ENCODE measurements at regions not wholly inside any gene's neighbourhood (a gene's known extent, or its start where the extent isn't known, plus 50 kb on each side); places are given as distances from the start of the nearest gene placed in this dataset.

DNA sequence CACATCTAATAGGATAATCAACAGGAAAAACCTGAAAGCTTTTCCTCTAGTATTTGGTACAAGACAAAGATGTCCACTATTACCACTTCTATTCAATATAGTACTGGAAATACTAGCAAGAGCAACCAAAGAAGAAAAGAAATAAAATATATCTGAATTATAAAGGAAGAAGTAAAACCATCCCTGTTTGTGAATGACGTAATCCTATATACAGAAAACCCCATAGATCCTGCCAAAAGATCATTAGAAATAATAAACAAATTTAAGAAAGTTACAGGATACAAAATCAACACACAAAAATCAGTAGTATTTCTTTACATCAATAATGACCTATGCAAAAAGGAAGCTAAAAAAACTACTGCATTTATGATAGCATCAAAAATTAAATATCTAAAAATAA lies 1191.3 kb upstream of the C9orf72 start:
- H4K8ac ChIP-seq (ENCODE audit: extremely low read depth, insufficient read depth, low read length): no peak overlapping the region
- no peaks in the 10 kb centered on the region for H3K79me2 ChIP-seq (ENCODE audit: control insufficient read depth in 1 of 2, insufficient read depth in 2 of 2, low read length in 2 of 2)
- H3K23me2 ChIP-seq (ENCODE audit: low read depth, low read length): no peaks in the 10 kb centered on the region
- no peak overlapping the region for H2BK20ac ChIP-seq (ENCODE audit: low read length)
- no peaks in the 10 kb centered on the region for H3K27me3 ChIP-seq (replicated peaks in 1 of 4; ENCODE audit: control insufficient read depth in 3 of 4, extremely low read depth in 1 of 4, insufficient read depth in 3 of 4, low read length in 3 of 4)
- no peak overlapping the region for H4K5ac ChIP-seq (ENCODE audit: insufficient read length, low read depth, low read length)
- ChIA-PET CTCF (ENCODE audit: partially characterized antibody) (interaction anchor here (2.2 kb wide), 1 partner anchor 10 kb away, joined by 12 read pairs; no protein-coding TSS in a partner anchor), POLR2A (ENCODE audit: partially characterized antibody) (no interaction called here)
- H3K4ac ChIP-seq (replicated peaks; ENCODE audit: insufficient read length, low read depth, low read length): no peak overlapping the region
- no peak overlapping the region for H2BK120ac ChIP-seq (replicated peaks; ENCODE audit: low read depth, low read length)
- H3K14ac ChIP-seq (ENCODE audit: insufficient read length): no peak overlapping the region
- no peak overlapping the region for H3K23ac ChIP-seq (ENCODE audit: insufficient read length)
- no peak overlapping the region for H3K56ac ChIP-seq (replicated peaks; ENCODE audit: insufficient read length, low read depth, low read length)
- no peak overlapping the region for H3K27ac ChIP-seq (ENCODE audit: low read depth, low read length)
- no peaks in the 10 kb centered on the region for H3K36me3 ChIP-seq (ENCODE audit: control insufficient read depth in 2 of 4, insufficient read depth in 4 of 4, low read length in 3 of 4)
- no peak overlapping the region for H2BK12ac ChIP-seq (ENCODE audit: low read depth, low read length)
- no peak overlapping the region for H3K18ac ChIP-seq (ENCODE audit: extremely low read depth, low read length)
- H2BK15ac ChIP-seq (ENCODE audit: low read length): no peak overlapping the region
- no peak overlapping the region for H2AFZ ChIP-seq (ENCODE audit: low read length)
- H3K4me3 ChIP-seq (ENCODE audit: extremely low read depth in 1 of 4, insufficient read depth in 2 of 4, low read depth in 3 of 4, low read length in 4 of 4): no peak overlapping the region
- FAIRE-seq (no peak), DNase-seq (ENCODE audit: low read depth in 1 of 2, low spot score in 2 of 2) (no peak)
- peaks cover 0 to 3% of the 10 kb centered on the region in 2 experiments; a peak in 1 of 4 replicates for H3K9me3 ChIP-seq (ENCODE audit: insufficient read depth in 2 of 2, low read depth in 1 of 2, low read length in 1 of 2)
- no peak overlapping the region for H2BK5ac ChIP-seq (ENCODE audit: low read depth, low read length)
- H4K91ac ChIP-seq (replicated peaks; ENCODE audit: insufficient read length, low read length): no peak overlapping the region
- H2AK5ac ChIP-seq (ENCODE audit: low read depth, low read length): no peak overlapping the region
- H3K79me1 ChIP-seq (ENCODE audit: low read depth, low read length): no peaks in the 10 kb centered on the region
- H4K20me1 ChIP-seq (replicated peaks in 1 of 2; ENCODE audit: control insufficient read depth in 1 of 2, insufficient read depth in 2 of 2, low read length in 2 of 2): no peaks in the 10 kb centered on the region
- no peak overlapping the region for H3K4me2 ChIP-seq (ENCODE audit: insufficient read depth in 1 of 2, low read depth in 2 of 2, low read length in 2 of 2)
- H3K4me1 ChIP-seq (replicated peaks in 1 of 4; ENCODE audit: control insufficient read depth in 3 of 4, insufficient read depth in 4 of 4, low read length in 3 of 4): peaks cover 0 to 7% (median 1%) of the 10 kb centered on the region in 4 experiments; a peak in 3 of 7 replicates
- H3K9ac ChIP-seq (replicated peaks in 1 of 4; ENCODE audit: extremely low read depth in 1 of 4, low read depth in 3 of 4, low read length in 3 of 4): no peak overlapping the region
- WGBS, 2 experiments (ENCODE audit: extremely low coverage in 1 of 2, insufficient coverage in 1 of 2, insufficient read length in 1 of 2, insufficient replicate concordance in 2 of 2, low coverage in 1 of 2, low lambda C conversion rate in 2 of 2, missing lambda C conversion rate in 1 of 2): 100% methylated on average over 1 of the region's 1 CpG; no CpG with 5 or more reads in 1 of the 2 experiments
- TF ChIP-seq EP300 (IDR thresholded peaks at IDR 0.05; ENCODE audit: borderline replicate concordance in 1 of 2, low read depth in 2 of 2, low read length in 2 of 2): no peak
- TF ChIP-seq SIRT6 (IDR thresholded peaks at IDR 0.05; ENCODE audit: low read length): no peak
- TF ChIP-seq, protein P1, sequence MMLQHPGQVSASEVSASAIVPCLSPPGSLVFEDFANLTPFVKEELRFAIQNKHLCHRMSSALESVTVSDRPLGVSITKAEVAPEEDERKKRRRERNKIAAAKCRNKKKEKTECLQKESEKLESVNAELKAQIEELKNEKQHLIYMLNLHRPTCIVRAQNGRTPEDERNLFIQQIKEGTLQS (IDR thresholded peaks at IDR 0.05; ENCODE audit: insufficient read depth, low read depth, low read length): no peak
- TF ChIP-seq ZNF274 (IDR thresholded peaks at IDR 0.05; ENCODE audit: borderline replicate concordance, extremely low read depth, low read length): no peak
- no peak for TF ChIP-seq SP2 (IDR thresholded peaks at IDR 0.05; ENCODE audit: low read length)
